A673 (cell line): ENCODE measurements at regions not wholly inside any gene's neighbourhood (a gene's known extent, or its start where the extent isn't known, plus 50 kb on each side); places are given as distances from the start of the nearest gene placed in this dataset.

ENCODE experiments used
- EZH2 ChIP-seq: fragments of 200-600 bp; sonication (generic); IDR thresholded peaks from 2 replicates; pipeline ENCODE4 v1.6.1; 2017; ENCODE audit warnings: borderline replicate concordance, low read depth, mild to moderate bottlenecking, mixed read lengths, antibody characterized with exemption, low read length; ENCODE audit not compliant: poor library complexity, severe bottlenecking
- TF ChIP-seq, protein P1 (sequence below): fragments of 300-800, 200-600 bp; sonication (generic); conservative IDR thresholded peaks from 2 replicates; pipeline ENCODE4 v1.5.1; 2017; ENCODE audit warnings: low read depth, mild to moderate bottlenecking, antibody characterized with exemption, low read length, moderate library complexity, mixed read lengths

DNA sequence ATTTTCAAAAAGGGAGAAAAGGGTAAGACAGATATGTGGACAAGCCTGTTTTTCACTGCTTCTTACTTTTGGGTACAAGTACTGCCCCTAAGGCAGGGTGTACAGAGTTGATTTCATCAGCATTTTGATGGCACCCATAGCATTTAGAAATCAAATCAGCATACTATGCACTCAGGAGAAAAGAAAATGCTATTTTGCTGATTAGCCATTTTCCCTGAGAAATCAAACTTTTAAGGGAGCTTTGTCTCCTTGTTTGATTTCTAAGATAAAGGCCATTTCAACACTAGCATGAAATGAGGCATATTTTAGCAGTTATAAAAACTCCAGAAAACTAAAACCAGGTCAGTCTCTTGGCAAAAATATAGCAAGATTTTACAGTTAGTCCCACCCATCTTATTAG is 2269.4 kb upstream of the WWC1 start:
- TF ChIP-seq, protein P1, sequence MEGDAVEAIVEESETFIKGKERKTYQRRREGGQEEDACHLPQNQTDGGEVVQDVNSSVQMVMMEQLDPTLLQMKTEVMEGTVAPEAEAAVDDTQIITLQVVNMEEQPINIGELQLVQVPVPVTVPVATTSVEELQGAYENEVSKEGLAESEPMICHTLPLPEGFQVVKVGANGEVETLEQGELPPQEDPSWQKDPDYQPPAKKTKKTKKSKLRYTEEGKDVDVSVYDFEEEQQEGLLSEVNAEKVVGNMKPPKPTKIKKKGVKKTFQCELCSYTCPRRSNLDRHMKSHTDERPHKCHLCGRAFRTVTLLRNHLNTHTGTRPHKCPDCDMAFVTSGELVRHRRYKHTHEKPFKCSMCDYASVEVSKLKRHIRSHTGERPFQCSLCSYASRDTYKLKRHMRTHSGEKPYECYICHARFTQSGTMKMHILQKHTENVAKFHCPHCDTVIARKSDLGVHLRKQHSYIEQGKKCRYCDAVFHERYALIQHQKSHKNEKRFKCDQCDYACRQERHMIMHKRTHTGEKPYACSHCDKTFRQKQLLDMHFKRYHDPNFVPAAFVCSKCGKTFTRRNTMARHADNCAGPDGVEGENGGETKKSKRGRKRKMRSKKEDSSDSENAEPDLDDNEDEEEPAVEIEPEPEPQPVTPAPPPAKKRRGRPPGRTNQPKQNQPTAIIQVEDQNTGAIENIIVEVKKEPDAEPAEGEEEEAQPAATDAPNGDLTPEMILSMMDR: no peak
- TF ChIP-seq EZH2: no peak
